Endodermal cell (in vitro differentiated cells): ENCODE measurements at regions not wholly inside any gene's neighbourhood (a gene's known extent, or its start where the extent isn't known, plus 50 kb on each side); places are given as distances from the start of the nearest gene placed in this dataset.

Experiments
- DNase-seq: peaks from one replicate; pipeline ENCODE4 v3.0.0-alpha.2; 2017
- H3K27ac ChIP-seq: 2 replicates; pipeline ENCODE4 v1.5.1; 2013; ENCODE audit warnings: mild to moderate bottlenecking, low read depth, low read length, moderate library complexity
- H3K27me3 ChIP-seq: 2 replicates; pipeline ENCODE4 v1.6.1; 2013; ENCODE audit warnings: mild to moderate bottlenecking, low read length, moderate library complexity; ENCODE audit not compliant: insufficient read depth, control insufficient read depth, poor library complexity, severe bottlenecking
- H3K36me3 ChIP-seq: 2 replicates; pipeline ENCODE4 v1.7.0; 2013; ENCODE audit warnings: mild to moderate bottlenecking, low read length, moderate library complexity; ENCODE audit not compliant: control insufficient read depth, insufficient read depth
- H3K4me1 ChIP-seq: one replicate; pipeline ENCODE4 v1.7.0; 2013; ENCODE audit warnings: low read length; ENCODE audit not compliant: control insufficient read depth, insufficient read depth
- H3K4me3 ChIP-seq: 2 replicates; pipeline ENCODE4 v1.5.1; 2013; ENCODE audit warnings: mild to moderate bottlenecking, low read length, moderate library complexity
- H3K9ac ChIP-seq: 2 replicates; pipeline ENCODE4 v1.6.1; 2013; ENCODE audit warnings: mild to moderate bottlenecking, low read length, moderate library complexity; ENCODE audit not compliant: poor library complexity, severe bottlenecking; ENCODE audit errors: extremely low read depth
- H3K9me3 ChIP-seq: 2 replicates; pipeline ENCODE4 v1.6.1; 2013; ENCODE audit warnings: mild to moderate bottlenecking, low read length, moderate library complexity; ENCODE audit not compliant: control insufficient read depth
- H3K27ac Mint-ChIP-seq: 2 replicates; pipeline ENCODE4 v1.8.0; 2020; ENCODE audit warnings: mixed read lengths
- H3K27me3 Mint-ChIP-seq: 2 replicates; pipeline ENCODE4 v1.8.0; 2021; ENCODE audit warnings: mild to moderate bottlenecking, mixed read lengths; ENCODE audit not compliant: insufficient read depth
- H3K36me3 Mint-ChIP-seq: 2 replicates; pipeline ENCODE4 v1.8.0; 2020; ENCODE audit warnings: low read depth, mixed read lengths
- H3K4me1 Mint-ChIP-seq: 2 replicates; pipeline ENCODE4 v1.8.0; 2020; ENCODE audit warnings: mixed read lengths
- H3K4me3 Mint-ChIP-seq: 2 replicates; pipeline ENCODE4 v1.8.0; 2020; ENCODE audit warnings: mild to moderate bottlenecking, moderate library complexity, mixed read lengths
- H3K9me3 Mint-ChIP-seq: 2 replicates; pipeline ENCODE4 v1.8.0; 2020; ENCODE audit warnings: mild to moderate bottlenecking, mixed read lengths
- CTCF ChIP-seq: fragments of 200-600 bp; sonication (generic); conservative IDR thresholded peaks from 2 replicates; pipeline ENCODE4 v1.5.0; 2021; ENCODE audit warnings: antibody characterized with exemption, mild to moderate bottlenecking
- WGBS, 2 experiments: methylation state at CpG; one replicate each; pipeline versions ENCODE4 v1.1.5 to v1.1.7; 2013; ENCODE audit warnings: missing lambda C conversion rate in 2 of 2, mixed read lengths in 1 of 2; ENCODE audit not compliant: insufficient coverage in 1 of 2, insufficient read length in 1 of 2; 5-methylcytosine and 5-hydroxymethylcytosine counted together

- Mint-ChIP-seq H3K4me3 (no peak overlapping the region), H3K27me3 (no peaks in the 10 kb centered on the region), H3K36me3 (no peaks in the 10 kb centered on the region), H3K9me3 (peaks cover 14% of the 10 kb centered on the region), H3K4me1 (peaks cover 5% of the 10 kb centered on the region), H3K27ac (no peak overlapping the region)
- Histone ChIP-seq H3K9ac (no peak overlapping the region), H3K4me3 (no peak overlapping the region), H3K27me3 (no peaks in the 10 kb centered on the region), H3K4me1 (no peaks in the 10 kb centered on the region), H3K9me3 (peaks cover 5% of the 10 kb centered on the region), H3K27ac (no peak overlapping the region), H3K36me3 (no peaks in the 10 kb centered on the region)
- no peak for TF ChIP-seq CTCF
- no peak for DNase-seq
These were observed 306.3 kb upstream of the IRAK1BP1 start for GRCh38 chr6:78561015-78561414.

GRCh38 chr6:78565997-78566396, 301.4 kb upstream of the IRAK1BP1 start:
- peaks cover 2% of the 10 kb centered on the region for H3K36me3 Mint-ChIP-seq
- peaks cover 31% of the 10 kb centered on the region for H3K9me3 Mint-ChIP-seq
- peaks cover 35% of the 10 kb centered on the region for H3K9me3 ChIP-seq
- H3K4me3 Mint-ChIP-seq: no peak overlapping the region
- H3K27me3 Mint-ChIP-seq: no peaks in the 10 kb centered on the region
- H3K9ac ChIP-seq: no peak overlapping the region
- 94 to 95% methylated on average over 2 of the region's 2 CpGs for WGBS, 2 experiments
- H3K27me3 ChIP-seq: no peaks in the 10 kb centered on the region
- H3K27ac ChIP-seq: no peak overlapping the region
- H3K36me3 ChIP-seq: no peaks in the 10 kb centered on the region
- H3K27ac Mint-ChIP-seq: no peak overlapping the region
- no peak for DNase-seq
- TF ChIP-seq CTCF: no peak
- no peaks in the 10 kb centered on the region for H3K4me1 ChIP-seq
- H3K4me1 Mint-ChIP-seq: peaks cover 5% of the 10 kb centered on the region
- no peak overlapping the region for H3K4me3 ChIP-seq

- H3K27ac Mint-ChIP-seq: no peak overlapping the region
These were observed 297.3 kb upstream of the IRAK1BP1 start for GRCh38 chr6:78570044-78570443.

More at GRCh38 chr6:78570044-78570443, 297.3 kb upstream of the IRAK1BP1 start:
- no peaks in the 10 kb centered on the region for H3K36me3 ChIP-seq
- no peak overlapping the region for H3K27ac ChIP-seq
- H3K9me3 Mint-ChIP-seq: peaks cover 48% of the 10 kb centered on the region
- H3K4me1 ChIP-seq: no peaks in the 10 kb centered on the region
- no peaks in the 10 kb centered on the region for H3K27me3 ChIP-seq
- WGBS, 2 experiments: 100% methylated on average over 1 of the region's 1 CpG; no CpG with 5 or more reads in 1 of the 2 experiments
- H3K36me3 Mint-ChIP-seq: peaks cover 2% of the 10 kb centered on the region
- TF ChIP-seq CTCF: no peak
- peak; percentile 57 for DNase-seq
- no peaks in the 10 kb centered on the region for H3K4me1 Mint-ChIP-seq
- peaks cover 42% of the 10 kb centered on the region for H3K9me3 ChIP-seq
- no peak overlapping the region for H3K9ac ChIP-seq
- no peak overlapping the region for H3K4me3 ChIP-seq
- no peaks in the 10 kb centered on the region for H3K27me3 Mint-ChIP-seq
- no peak overlapping the region for H3K4me3 Mint-ChIP-seq
